ENCODE measurements at regions not wholly inside any gene's neighbourhood (a gene's known extent, or its start where the extent isn't known, plus 50 kb on each side); places are given as distances from the start of the nearest gene placed in this dataset.

GRCh38 chr11:45572354-45573123, 92.9 kb downstream of the CHST1 start:
- no peaks in the 10 kb centered on the region for H3K9me3 ChIP-seq (ENCODE audit: control insufficient read depth, low read depth, low read length)
- H3K36me3 ChIP-seq (ENCODE audit: control insufficient read depth, low read depth, low read length), result no peaks in the 10 kb centered on the region
- no peak overlapping the region for H3K27ac ChIP-seq (ENCODE audit: low read length)
- H3K4me1 ChIP-seq (ENCODE audit: control insufficient read depth, low read depth, low read length), result peaks cover 8% of the 10 kb centered on the region
- H3K4me3 ChIP-seq (ENCODE audit: low read length), result no peak overlapping the region
- H3K9ac ChIP-seq (ENCODE audit: low read length), result no peak overlapping the region
- H3K27me3 ChIP-seq (ENCODE audit: control insufficient read depth, insufficient read depth, low read length), result no peaks in the 10 kb centered on the region

GRCh38 chr11:45569776-45570175, 95.6 kb downstream of the CHST1 start:
- H3K27ac ChIP-seq (ENCODE audit: low read length), result no peak overlapping the region
- no peaks in the 10 kb centered on the region for H3K4me1 ChIP-seq (ENCODE audit: control insufficient read depth, low read depth, low read length)
- no peak overlapping the region for H3K4me3 ChIP-seq (ENCODE audit: low read length)
- H3K36me3 ChIP-seq (ENCODE audit: control insufficient read depth, low read depth, low read length), result no peaks in the 10 kb centered on the region
- no peak overlapping the region for H3K9ac ChIP-seq (ENCODE audit: low read length)
- H3K9me3 ChIP-seq (ENCODE audit: control insufficient read depth, low read depth, low read length), result no peaks in the 10 kb centered on the region
- no peaks in the 10 kb centered on the region for H3K27me3 ChIP-seq (ENCODE audit: control insufficient read depth, insufficient read depth, low read length)

GRCh38 chr11:45568049-45568448, 97.4 kb downstream of the CHST1 start:
- Histone ChIP-seq H3K36me3 (ENCODE audit: control insufficient read depth, low read depth, low read length) (no peaks in the 10 kb centered on the region), H3K9ac (ENCODE audit: low read length) (no peak overlapping the region), H3K9me3 (ENCODE audit: control insufficient read depth, low read depth, low read length) (no peaks in the 10 kb centered on the region), H3K27ac (ENCODE audit: low read length) (no peak overlapping the region), H3K27me3 (ENCODE audit: control insufficient read depth, insufficient read depth, low read length) (no peaks in the 10 kb centered on the region), H3K4me1 (ENCODE audit: control insufficient read depth, low read depth, low read length) (no peaks in the 10 kb centered on the region), H3K4me3 (ENCODE audit: low read length) (no peak overlapping the region)

GRCh38 chr11:45565446-45565988, 99.9 kb downstream of the CHST1 start:
- H3K4me3 ChIP-seq (ENCODE audit: low read length), result no peak overlapping the region
- no peaks in the 10 kb centered on the region for H3K36me3 ChIP-seq (ENCODE audit: control insufficient read depth, low read depth, low read length)
- H3K9ac ChIP-seq (ENCODE audit: low read length), result no peak overlapping the region
- no peaks in the 10 kb centered on the region for H3K4me1 ChIP-seq (ENCODE audit: control insufficient read depth, low read depth, low read length)
- no peaks in the 10 kb centered on the region for H3K9me3 ChIP-seq (ENCODE audit: control insufficient read depth, low read depth, low read length)
- no peaks in the 10 kb centered on the region for H3K27me3 ChIP-seq (ENCODE audit: control insufficient read depth, insufficient read depth, low read length)
- H3K27ac ChIP-seq (ENCODE audit: low read length), result no peak overlapping the region

GRCh38 chr11:45563810-45564209, 101.6 kb downstream of the CHST1 start:
- H3K4me1 ChIP-seq (ENCODE audit: control insufficient read depth, low read depth, low read length), result peaks cover 5% of the 10 kb centered on the region
- no peaks in the 10 kb centered on the region for H3K9me3 ChIP-seq (ENCODE audit: control insufficient read depth, low read depth, low read length)
- H3K36me3 ChIP-seq (ENCODE audit: control insufficient read depth, low read depth, low read length), result no peaks in the 10 kb centered on the region
- H3K9ac ChIP-seq (ENCODE audit: low read length), result no peak overlapping the region
- H3K27ac ChIP-seq (ENCODE audit: low read length), result no peak overlapping the region
- H3K4me3 ChIP-seq (ENCODE audit: low read length), result no peak overlapping the region
- H3K27me3 ChIP-seq (ENCODE audit: control insufficient read depth, insufficient read depth, low read length), result no peaks in the 10 kb centered on the region

- no peaks in the 10 kb centered on the region for H3K36me3 ChIP-seq (ENCODE audit: control insufficient read depth, low read depth, low read length)
- H3K27ac ChIP-seq (ENCODE audit: low read length), result no peak overlapping the region
- peaks cover 5% of the 10 kb centered on the region for H3K4me1 ChIP-seq (ENCODE audit: control insufficient read depth, low read depth, low read length)
Observed at GRCh38 chr11:45563171-45563570, 102.3 kb downstream of the CHST1 start.

GRCh38 chr11:45560913-45561281, 104.5 kb downstream of the CHST1 start:
- H3K9me3 ChIP-seq (ENCODE audit: control insufficient read depth, low read depth, low read length), result no peaks in the 10 kb centered on the region
- no peaks in the 10 kb centered on the region for H3K36me3 ChIP-seq (ENCODE audit: control insufficient read depth, low read depth, low read length)
- H3K27me3 ChIP-seq (ENCODE audit: control insufficient read depth, insufficient read depth, low read length), result no peaks in the 10 kb centered on the region

More at GRCh38 chr11:45563171-45563570, 102.3 kb downstream of the CHST1 start:
- Histone ChIP-seq H3K9ac (ENCODE audit: low read length) (no peak overlapping the region), H3K9me3 (ENCODE audit: control insufficient read depth, low read depth, low read length) (no peaks in the 10 kb centered on the region), H3K27me3 (ENCODE audit: control insufficient read depth, insufficient read depth, low read length) (no peaks in the 10 kb centered on the region), H3K4me3 (ENCODE audit: low read length) (no peak overlapping the region)

GRCh38 chr11:45560155-45560912, 105.1 kb downstream of the CHST1 start:
- Histone ChIP-seq H3K4me1 (ENCODE audit: control insufficient read depth, low read depth, low read length) (peaks cover 5% of the 10 kb centered on the region), H3K36me3 (ENCODE audit: control insufficient read depth, low read depth, low read length) (no peaks in the 10 kb centered on the region), H3K27ac (ENCODE audit: low read length) (no peak overlapping the region)

More at GRCh38 chr11:45560913-45561281, 104.5 kb downstream of the CHST1 start:
- Histone ChIP-seq H3K27ac (ENCODE audit: low read length) (no peak overlapping the region), H3K9ac (ENCODE audit: low read length) (no peak overlapping the region), H3K4me3 (ENCODE audit: low read length) (no peak overlapping the region), H3K4me1 (ENCODE audit: control insufficient read depth, low read depth, low read length) (peaks cover 5% of the 10 kb centered on the region)

GRCh38 chr11:45556851-45557707, 108.3 kb downstream of the CHST1 start:
- Histone ChIP-seq H3K27me3 (ENCODE audit: control insufficient read depth, insufficient read depth, low read length) (no peaks in the 10 kb centered on the region), H3K4me1 (ENCODE audit: control insufficient read depth, low read depth, low read length) (peaks cover 5% of the 10 kb centered on the region), H3K9me3 (ENCODE audit: control insufficient read depth, low read depth, low read length) (no peaks in the 10 kb centered on the region), H3K4me3 (ENCODE audit: low read length) (no peak overlapping the region), H3K36me3 (ENCODE audit: control insufficient read depth, low read depth, low read length) (no peaks in the 10 kb centered on the region), H3K27ac (ENCODE audit: low read length) (no peak overlapping the region), H3K9ac (ENCODE audit: low read length) (no peak overlapping the region)

More at GRCh38 chr11:45560155-45560912, 105.1 kb downstream of the CHST1 start:
- Histone ChIP-seq H3K9ac (ENCODE audit: low read length) (no peak overlapping the region), H3K4me3 (ENCODE audit: low read length) (no peak overlapping the region), H3K9me3 (ENCODE audit: control insufficient read depth, low read depth, low read length) (no peaks in the 10 kb centered on the region), H3K27me3 (ENCODE audit: control insufficient read depth, insufficient read depth, low read length) (no peaks in the 10 kb centered on the region)

- H3K4me3 ChIP-seq (ENCODE audit: low read length), result no peak overlapping the region
- H3K9ac ChIP-seq (ENCODE audit: low read length), result no peak overlapping the region
- H3K4me1 ChIP-seq (ENCODE audit: control insufficient read depth, low read depth, low read length), result no peaks in the 10 kb centered on the region
- H3K9me3 ChIP-seq (ENCODE audit: control insufficient read depth, low read depth, low read length), result no peaks in the 10 kb centered on the region
- H3K36me3 ChIP-seq (ENCODE audit: control insufficient read depth, low read depth, low read length), result no peaks in the 10 kb centered on the region
- H3K27ac ChIP-seq (ENCODE audit: low read length), result no peak overlapping the region
- H3K27me3 ChIP-seq (ENCODE audit: control insufficient read depth, insufficient read depth, low read length), result no peaks in the 10 kb centered on the region
Observed at GRCh38 chr11:45554230-45554967, 111.0 kb downstream of the CHST1 start.
